ENCODE measurements at regions not wholly inside any gene's neighbourhood (a gene's known extent, or its start where the extent isn't known, plus 50 kb on each side); places are given as distances from the start of the nearest gene placed in this dataset.

DNA sequence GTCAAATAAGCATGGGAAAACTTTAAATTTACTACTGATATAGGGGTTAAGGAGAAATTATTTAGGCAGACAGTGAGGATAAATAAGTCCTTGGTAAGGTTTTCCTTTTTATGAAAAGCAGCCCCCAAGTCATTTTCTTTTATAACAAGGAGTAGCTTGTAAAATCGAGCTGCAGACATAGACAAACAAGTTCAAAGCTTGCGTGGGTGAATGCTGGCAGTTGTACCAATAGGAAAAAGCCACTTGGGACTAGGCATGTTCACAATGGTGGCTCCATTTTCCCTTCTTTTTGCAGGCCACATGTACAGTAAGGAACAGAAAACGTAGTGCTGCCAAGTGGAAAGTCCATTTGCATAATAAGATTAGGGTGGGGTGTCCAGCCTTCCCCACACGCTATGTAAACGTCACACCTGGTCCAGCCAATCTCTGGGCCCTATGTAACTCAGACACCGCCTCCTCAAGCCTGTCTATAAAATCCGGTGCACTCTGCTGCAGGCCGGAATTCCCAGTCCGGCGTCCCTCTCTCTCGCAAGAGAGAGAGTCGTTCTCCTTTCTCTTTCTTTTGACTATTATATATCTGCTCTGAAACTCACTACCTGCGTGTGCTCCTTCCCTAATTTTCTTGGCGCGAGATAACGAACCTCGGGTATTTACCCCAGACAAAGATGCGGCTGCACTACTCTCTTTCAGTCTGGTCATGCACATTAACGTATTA, 217.1 kb upstream of the MAN1A1 start:
- TF ChIP-seq POLR2A (IDR thresholded peaks at IDR 0.05; ENCODE audit: low read depth, low read length) (no peak), TAF1 (IDR thresholded peaks at IDR 0.05; ENCODE audit: borderline replicate concordance, low read depth, low read length) (no peak)
